HUES64 (cell line): ENCODE measurements at regions not wholly inside any gene's neighbourhood (a gene's known extent, or its start where the extent isn't known, plus 50 kb on each side); places are given as distances from the start of the nearest gene placed in this dataset.

ENCODE experiments used
- H3K27ac ChIP-seq: 2 replicates; pipeline ENCODE4 v1.7.0; 2013; ENCODE audit warnings: low read depth, low read length, inconsistent platforms
- H3K27me3 ChIP-seq: 2 replicates; pipeline ENCODE4 v1.6.1; 2013; ENCODE audit warnings: mild to moderate bottlenecking, low read length; ENCODE audit not compliant: insufficient read depth
- H3K36me3 ChIP-seq: 2 replicates; pipeline ENCODE4 v1.6.1; 2013; ENCODE audit warnings: mild to moderate bottlenecking, low read length; ENCODE audit not compliant: insufficient read depth
- H3K4me1 ChIP-seq: 2 replicates; pipeline ENCODE4 v1.6.1; 2013; ENCODE audit warnings: mild to moderate bottlenecking, low read length, moderate library complexity; ENCODE audit not compliant: insufficient read depth
- H3K4me3 ChIP-seq: 2 replicates; pipeline ENCODE4 v1.5.1; 2013; ENCODE audit warnings: mild to moderate bottlenecking, low read length, moderate library complexity
- H3K9ac ChIP-seq: 2 replicates; pipeline ENCODE4 v1.6.1; 2013; ENCODE audit warnings: mild to moderate bottlenecking, low read depth, low read length
- H3K9me3 ChIP-seq: 2 replicates; pipeline ENCODE4 v1.6.1; 2013; ENCODE audit warnings: low read depth, low read length; ENCODE audit not compliant: insufficient read depth
- WGBS: fragments of 150-250, 120-280 bp; methylation state at CpG from one replicate; pipeline ENCODE4 v1.1.7; 2013; ENCODE audit warnings: missing lambda C conversion rate; 5-methylcytosine and 5-hydroxymethylcytosine counted together

DNA sequence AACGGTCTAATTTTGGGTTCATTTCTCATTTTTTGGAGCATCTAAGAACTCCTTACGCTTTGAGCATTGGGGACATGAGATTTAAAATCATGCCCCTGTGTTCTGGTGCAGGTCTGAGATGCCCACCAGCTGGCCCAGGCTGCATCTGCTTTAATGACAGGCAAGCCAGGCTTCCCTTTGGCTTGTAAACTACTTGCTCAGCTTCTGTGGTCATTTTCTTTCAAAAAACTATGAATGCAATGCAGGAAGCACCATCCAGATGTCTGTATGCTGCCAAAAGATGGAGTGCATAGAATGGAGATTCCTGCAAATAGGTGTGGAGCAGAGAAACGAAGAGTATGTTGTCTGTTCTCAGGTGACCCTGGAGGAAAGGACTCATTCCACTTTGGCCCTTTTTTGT, 399.9 kb upstream of the ADAMTSL1 start:
- H3K4me3 ChIP-seq, result no peak overlapping the region
- no peaks in the 10 kb centered on the region for H3K36me3 ChIP-seq
- 85% methylated on average over 3 of the region's 3 CpGs for WGBS
- no peak overlapping the region for H3K9ac ChIP-seq
- no peaks in the 10 kb centered on the region for H3K9me3 ChIP-seq
- H3K27me3 ChIP-seq, result no peaks in the 10 kb centered on the region
- no peak overlapping the region for H3K27ac ChIP-seq
- H3K4me1 ChIP-seq, result no peaks in the 10 kb centered on the region

DNA sequence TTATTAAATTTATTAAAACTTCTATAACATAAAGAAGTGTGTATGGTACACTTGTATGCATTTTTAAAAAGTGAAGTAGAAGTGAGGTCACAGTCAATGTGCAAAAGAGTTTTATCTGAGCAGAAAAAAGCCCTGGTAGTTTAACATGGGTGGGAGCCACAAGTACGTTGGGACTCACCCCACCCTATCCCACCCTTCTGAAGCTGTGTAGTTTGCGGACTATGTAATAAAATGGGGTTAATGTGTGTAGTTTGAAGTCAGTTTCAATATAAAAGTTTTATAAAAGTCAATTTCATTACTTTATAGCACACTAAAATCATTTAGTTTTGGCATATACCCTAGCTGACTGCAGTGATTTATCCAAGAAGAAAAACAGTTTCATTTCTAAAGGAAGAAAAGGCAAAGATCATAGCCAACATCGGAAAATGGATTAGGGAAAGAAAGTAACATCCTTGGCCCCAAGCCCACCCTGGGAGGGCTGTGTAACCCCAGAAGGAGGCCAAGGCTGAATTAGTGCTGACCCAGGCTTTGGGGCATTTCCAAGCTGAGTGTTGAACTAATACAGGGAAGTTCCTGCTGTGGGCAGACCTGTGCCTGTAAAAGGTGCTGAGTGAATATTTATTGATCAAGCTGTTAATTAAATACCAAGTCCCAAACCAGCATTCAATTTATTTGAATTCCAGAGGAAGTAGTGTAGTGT, 398.6 kb upstream of the ADAMTSL1 start:
- Histone ChIP-seq H3K9me3 (no peaks in the 10 kb centered on the region), H3K4me3 (no peak overlapping the region), H3K4me1 (no peaks in the 10 kb centered on the region), H3K36me3 (no peaks in the 10 kb centered on the region), H3K27me3 (no peaks in the 10 kb centered on the region), H3K9ac (no peak overlapping the region), H3K27ac (no peak overlapping the region)
- 91% methylated on average over 1 of the region's 3 CpGs for WGBS

- Histone ChIP-seq H3K36me3 (no peaks in the 10 kb centered on the region), H3K9me3 (no peaks in the 10 kb centered on the region), H3K27ac (no peak overlapping the region), H3K4me1 (no peaks in the 10 kb centered on the region), H3K9ac (no peak overlapping the region), H3K4me3 (no peak overlapping the region), H3K27me3 (no peaks in the 10 kb centered on the region)
- 96% methylated on average over 8 of the region's 8 CpGs for WGBS
Observed at GRCh38 chr9:18077941-18078678, 395.8 kb upstream of the ADAMTSL1 start.

DNA sequence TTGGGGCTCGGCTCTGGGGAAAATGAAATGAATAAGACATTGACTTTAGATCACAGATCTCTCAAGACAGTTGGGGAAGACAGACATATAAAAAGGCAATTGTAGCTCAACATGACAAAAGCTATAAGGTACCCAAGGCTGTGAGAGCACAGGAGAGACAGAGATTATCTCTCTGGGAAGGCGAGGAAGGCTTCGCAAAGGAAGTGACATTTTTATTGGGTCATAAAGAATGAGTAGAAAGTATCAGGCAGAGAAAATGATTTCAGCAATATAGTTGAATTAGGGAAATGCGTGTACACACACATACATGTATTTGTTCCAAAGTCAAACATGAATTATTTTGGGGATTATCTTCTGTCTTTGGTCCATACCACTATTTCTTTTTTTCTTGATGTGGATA, 381.8 kb upstream of the ADAMTSL1 start:
- Histone ChIP-seq H3K36me3 (no peaks in the 10 kb centered on the region), H3K27me3 (no peaks in the 10 kb centered on the region), H3K9me3 (no peaks in the 10 kb centered on the region), H3K9ac (no peak overlapping the region), H3K4me1 (no peaks in the 10 kb centered on the region), H3K27ac (no peak overlapping the region), H3K4me3 (no peak overlapping the region)
- 96% methylated on average over 3 of the region's 4 CpGs for WGBS

GRCh38 chr9:18106006-18106560, 367.9 kb upstream of the ADAMTSL1 start:
- Histone ChIP-seq H3K4me1 (peaks cover 23% of the 10 kb centered on the region), H3K4me3 (no peak overlapping the region), H3K36me3 (no peaks in the 10 kb centered on the region), H3K27ac (peak overlapping the region; percentile 47; the same call in 1 of the 2 replicates), H3K27me3 (no peaks in the 10 kb centered on the region), H3K9me3 (no peaks in the 10 kb centered on the region), H3K9ac (no peak overlapping the region)
- WGBS, result 70% methylated on average over 3 of the region's 4 CpGs

DNA sequence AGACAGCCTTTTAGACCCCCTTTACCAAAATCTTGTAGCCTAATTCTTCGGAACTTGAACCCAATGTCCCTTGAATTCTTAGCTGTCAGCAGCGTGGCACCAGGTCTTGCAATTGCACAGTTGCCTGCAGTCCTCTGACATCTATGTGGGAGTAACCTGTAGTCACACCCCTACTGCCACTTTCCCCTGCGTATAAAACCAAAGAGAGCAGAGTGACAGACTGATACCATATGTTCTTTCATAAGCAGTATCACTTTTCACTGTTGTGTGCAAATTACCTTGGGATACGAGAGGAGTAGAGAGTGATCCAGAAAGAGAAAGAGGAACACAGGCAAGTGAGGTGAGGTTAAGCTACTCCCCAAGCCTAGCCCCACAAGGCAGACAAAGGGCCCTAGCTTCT, 364.3 kb upstream of the ADAMTSL1 start:
- H3K4me1 ChIP-seq, result peaks cover 23% of the 10 kb centered on the region
- H3K27me3 ChIP-seq, result no peaks in the 10 kb centered on the region
- no peak overlapping the region for H3K9ac ChIP-seq
- no peaks in the 10 kb centered on the region for H3K36me3 ChIP-seq
- H3K9me3 ChIP-seq, result no peaks in the 10 kb centered on the region
- H3K4me3 ChIP-seq, result no peak overlapping the region
- H3K27ac ChIP-seq, result no peak overlapping the region
- WGBS, result 94% methylated on average over 4 of the region's 4 CpGs

DNA sequence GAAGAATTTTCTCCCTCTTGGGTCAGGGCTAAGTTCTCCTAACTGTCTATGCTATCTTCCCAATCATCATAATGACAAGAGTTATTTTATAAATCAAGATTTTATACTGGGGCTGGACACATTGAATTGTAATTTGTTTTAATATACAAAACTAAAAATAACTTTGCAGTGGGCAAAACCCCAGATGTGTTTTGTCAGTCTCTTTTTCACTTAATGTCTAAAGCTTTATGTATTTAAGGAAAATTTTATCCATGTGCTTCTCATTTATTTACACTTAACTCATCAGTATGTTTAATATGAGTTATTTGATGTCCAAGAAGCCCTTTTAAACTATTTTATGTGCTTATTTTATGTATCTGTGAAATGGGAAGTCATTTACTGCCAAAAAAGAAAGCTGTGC, 362.8 kb upstream of the ADAMTSL1 start:
- Histone ChIP-seq H3K9ac (no peak overlapping the region), H3K4me3 (no peak overlapping the region), H3K36me3 (no peaks in the 10 kb centered on the region), H3K9me3 (no peaks in the 10 kb centered on the region), H3K27me3 (no peaks in the 10 kb centered on the region), H3K27ac (no peak overlapping the region), H3K4me1 (peaks cover 19% of the 10 kb centered on the region; the same call in 1 of the 2 replicates)

- no peaks in the 10 kb centered on the region for H3K36me3 ChIP-seq
- no peak overlapping the region for H3K4me3 ChIP-seq
- H3K9me3 ChIP-seq, result no peaks in the 10 kb centered on the region
- no peak overlapping the region for H3K27ac ChIP-seq
- WGBS, result 93% methylated on average over 10 of the region's 10 CpGs
- H3K9ac ChIP-seq, result no peak overlapping the region
- H3K27me3 ChIP-seq, result no peaks in the 10 kb centered on the region
- no peaks in the 10 kb centered on the region for H3K4me1 ChIP-seq
Observed at GRCh38 chr9:18114559-18115475, 359.1 kb upstream of the ADAMTSL1 start.

- Histone ChIP-seq H3K27me3 (no peaks in the 10 kb centered on the region), H3K36me3 (no peaks in the 10 kb centered on the region), H3K4me1 (no peaks in the 10 kb centered on the region), H3K27ac (no peak overlapping the region), H3K4me3 (no peak overlapping the region), H3K9ac (no peak overlapping the region), H3K9me3 (no peaks in the 10 kb centered on the region)
Observed at GRCh38 chr9:18118268-18118667, 355.7 kb upstream of the ADAMTSL1 start.

- Histone ChIP-seq H3K27me3 (no peaks in the 10 kb centered on the region), H3K27ac (no peak overlapping the region)
- WGBS, result 93% methylated on average over 1 of the region's 1 CpG
Observed at GRCh38 chr9:18122171-18122570, 351.8 kb upstream of the ADAMTSL1 start.

DNA sequence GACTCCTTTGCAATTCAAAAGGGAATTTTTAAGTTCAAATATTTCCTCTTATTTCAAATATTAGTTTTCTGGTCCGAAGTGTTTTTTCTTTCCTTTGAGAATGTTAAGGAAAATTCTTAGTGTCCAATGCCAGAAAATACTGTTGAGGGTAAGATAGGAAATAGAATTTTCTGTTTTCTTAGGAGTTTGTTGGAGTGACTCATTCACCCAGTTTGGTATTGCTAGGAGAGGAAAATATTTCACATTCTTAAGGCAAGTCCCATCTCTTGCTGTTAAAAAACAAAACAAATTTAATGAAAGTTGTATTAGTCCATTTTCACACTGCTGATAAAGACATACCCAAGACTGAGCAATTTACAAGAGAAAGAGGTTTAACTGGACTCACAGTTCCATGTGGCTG, 349.2 kb upstream of the ADAMTSL1 start:
- Histone ChIP-seq H3K27me3 (no peaks in the 10 kb centered on the region), H3K9ac (no peak overlapping the region), H3K4me3 (no peak overlapping the region), H3K9me3 (no peaks in the 10 kb centered on the region), H3K36me3 (no peaks in the 10 kb centered on the region), H3K4me1 (no peaks in the 10 kb centered on the region), H3K27ac (no peak overlapping the region)
- 100% methylated on average over 1 of the region's 1 CpG for WGBS

More at GRCh38 chr9:18122171-18122570, 351.8 kb upstream of the ADAMTSL1 start:
- no peak overlapping the region for H3K9ac ChIP-seq
- H3K4me3 ChIP-seq, result no peak overlapping the region
- H3K9me3 ChIP-seq, result no peaks in the 10 kb centered on the region
- no peaks in the 10 kb centered on the region for H3K4me1 ChIP-seq
- no peaks in the 10 kb centered on the region for H3K36me3 ChIP-seq
